Dermis blood vessel endothelial cell (primary cell): ENCODE measurements at regions not wholly inside any gene's neighbourhood (a gene's known extent, or its start where the extent isn't known, plus 50 kb on each side); places are given as distances from the start of the nearest gene placed in this dataset.
"Not testable (repeated sequence)": the region's sequence is repeated elsewhere in the genome, so short reads cannot be mapped to it uniquely, and the experiment has no call there.

Experiments
- DNase-seq: peaks from one replicate; pipeline ENCODE4 v3.0.0; 2010

DNA sequence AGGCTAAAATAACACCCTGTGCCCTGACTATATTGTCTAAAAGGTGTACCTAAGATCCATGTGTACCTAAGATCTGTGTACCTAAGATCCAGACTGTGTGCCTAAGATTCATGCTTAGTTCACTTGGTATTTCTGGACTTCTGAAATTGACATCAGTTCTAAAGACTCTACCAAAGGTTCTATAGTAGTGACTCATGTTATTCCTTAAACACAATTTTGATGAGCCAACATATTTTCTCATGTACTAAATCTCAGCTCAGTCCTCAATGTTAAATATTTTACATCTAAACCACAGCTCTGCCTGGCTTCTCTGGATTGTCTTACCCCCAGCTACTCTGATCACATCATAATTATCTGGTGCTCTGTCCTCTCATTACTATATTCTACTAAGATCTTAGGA, 802.3 kb upstream of the SORCS1 start:
- DNase-seq, result no peak

DNA sequence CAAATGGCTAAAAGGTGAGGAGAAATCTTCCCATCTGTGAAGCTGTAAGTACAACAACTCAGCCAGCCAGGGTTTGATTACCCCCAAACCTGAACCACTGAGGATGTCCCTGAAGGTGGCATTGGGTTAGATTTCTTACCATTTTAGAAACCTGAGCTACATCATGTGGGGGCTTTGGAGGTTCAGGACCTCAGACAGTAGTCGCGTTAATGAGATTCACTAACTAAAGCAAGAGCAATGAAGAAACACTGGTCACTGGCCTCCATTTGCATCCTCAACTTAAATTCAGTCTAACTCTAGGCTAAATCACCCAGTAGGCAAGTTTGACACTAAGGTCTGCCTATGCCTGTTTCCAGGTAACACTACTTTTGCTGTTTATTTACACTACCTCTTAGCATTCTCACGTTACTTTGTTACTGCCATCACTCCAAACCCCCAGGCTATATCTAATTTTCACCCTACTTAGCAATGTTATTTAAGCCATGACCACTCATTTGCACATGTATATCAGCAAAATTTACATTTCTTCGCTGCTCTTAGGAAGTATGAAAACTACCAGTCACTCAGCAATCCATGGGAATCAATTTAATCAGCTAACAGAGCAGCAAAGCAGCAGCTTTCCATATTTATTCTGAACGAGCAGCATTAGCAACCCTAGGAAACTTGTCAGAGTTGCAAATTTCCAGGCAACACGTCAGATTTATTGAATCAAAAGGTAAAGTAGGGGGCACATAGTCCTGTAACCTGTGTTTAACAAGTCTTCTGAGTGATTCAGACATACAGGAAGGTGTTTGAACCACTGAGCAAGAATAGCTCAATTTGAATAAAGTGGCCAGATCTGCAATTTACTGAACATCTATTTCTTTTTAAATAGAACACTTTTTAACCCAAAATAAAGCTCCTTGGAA, 788.4 kb upstream of the SORCS1 start:
- no peak for DNase-seq

DNA sequence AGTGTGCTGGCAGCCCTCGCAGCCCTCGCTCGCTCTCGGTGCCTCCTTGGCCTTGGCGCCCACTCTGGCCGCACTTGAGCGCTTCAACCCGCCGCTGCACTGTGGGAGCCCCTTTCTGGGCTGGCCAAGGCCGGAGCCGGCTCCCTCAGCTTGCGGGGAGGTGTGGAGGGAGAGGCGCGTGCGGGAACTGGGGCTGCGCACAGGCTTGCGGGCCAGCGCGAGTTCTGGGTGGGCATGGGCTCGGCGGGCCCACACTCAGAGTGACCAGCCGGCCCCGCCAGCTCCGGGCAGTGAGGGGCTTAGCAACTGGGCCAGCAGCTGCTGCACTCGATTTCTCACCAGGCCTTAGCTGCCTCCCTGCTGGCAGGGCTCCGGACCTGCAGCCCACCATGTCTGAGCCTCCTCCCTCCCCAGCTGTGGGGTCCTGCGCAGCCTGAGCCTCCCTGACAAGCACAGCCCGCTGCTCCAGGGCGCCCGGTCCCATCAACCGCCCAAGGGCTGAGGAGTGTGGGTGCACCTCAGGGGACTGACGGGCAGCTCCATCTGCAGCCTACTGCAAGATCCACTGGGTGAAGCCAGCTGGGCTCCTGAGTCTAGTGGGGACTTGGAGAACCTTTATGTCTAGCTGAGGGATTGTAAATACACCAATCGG, 786.0 kb upstream of the SORCS1 start:
- DNase-seq, result not testable (repeated sequence)

DNA sequence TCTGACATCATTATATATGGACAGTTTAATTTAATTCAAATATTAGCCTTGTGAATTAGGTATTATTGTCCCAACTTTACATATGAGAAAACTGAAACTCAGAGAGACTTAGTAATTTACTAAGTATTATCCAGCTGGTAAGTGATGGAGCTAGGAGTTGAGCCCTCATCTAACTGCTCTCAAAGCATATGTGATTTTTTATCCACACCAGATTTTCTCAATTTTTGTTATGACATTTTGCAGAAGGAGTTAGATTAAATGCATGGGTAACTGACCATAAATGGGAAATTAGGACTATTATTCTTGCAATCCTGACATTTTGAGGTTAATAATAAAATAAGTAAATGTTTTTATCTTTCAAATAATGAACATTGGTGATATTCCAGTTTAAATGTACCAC, 778.3 kb upstream of the SORCS1 start:
- DNase-seq, result no peak

DNA sequence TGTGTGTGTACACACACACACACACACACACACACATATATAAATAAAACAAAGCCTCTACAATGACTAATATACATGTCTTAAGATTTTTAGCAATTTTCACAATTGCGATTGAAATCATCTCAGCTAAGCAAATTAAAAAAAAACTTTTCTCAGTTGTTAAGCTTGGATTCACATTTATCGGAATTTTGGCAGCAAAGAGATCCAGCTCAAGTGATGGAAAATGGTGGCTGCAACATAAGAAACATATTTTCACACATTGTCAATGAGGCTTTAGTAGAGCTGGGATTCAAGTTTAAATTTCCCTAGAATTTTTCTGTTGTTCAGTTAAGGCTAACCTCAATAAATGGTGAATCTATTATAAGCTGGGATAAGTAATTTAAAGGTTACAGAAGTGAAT, 768.6 kb upstream of the SORCS1 start:
- no peak for DNase-seq

DNA sequence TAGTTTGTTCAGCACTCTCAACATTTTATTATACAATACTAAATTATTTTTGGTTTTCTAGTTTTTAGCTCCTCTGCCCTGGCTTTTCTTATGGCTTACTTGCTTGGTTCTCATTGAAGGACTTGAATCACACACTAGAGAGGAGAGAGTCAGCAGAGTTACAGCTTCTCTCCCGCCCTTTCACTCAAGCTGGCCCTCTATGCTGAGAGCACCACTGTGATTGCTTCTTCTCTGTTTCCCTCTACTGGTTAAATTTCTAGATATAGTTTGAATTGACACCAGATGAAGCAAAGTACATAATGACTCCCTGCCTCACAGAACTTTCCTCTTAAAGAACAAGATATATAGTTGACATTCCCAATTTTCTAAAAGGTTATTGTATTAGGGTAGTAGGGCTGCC, 767.3 kb upstream of the SORCS1 start:
- DNase-seq, result no peak

- no peak for DNase-seq
Measured at GRCh38 chr10:107930037-107930436, 765.5 kb upstream of the SORCS1 start.

DNA sequence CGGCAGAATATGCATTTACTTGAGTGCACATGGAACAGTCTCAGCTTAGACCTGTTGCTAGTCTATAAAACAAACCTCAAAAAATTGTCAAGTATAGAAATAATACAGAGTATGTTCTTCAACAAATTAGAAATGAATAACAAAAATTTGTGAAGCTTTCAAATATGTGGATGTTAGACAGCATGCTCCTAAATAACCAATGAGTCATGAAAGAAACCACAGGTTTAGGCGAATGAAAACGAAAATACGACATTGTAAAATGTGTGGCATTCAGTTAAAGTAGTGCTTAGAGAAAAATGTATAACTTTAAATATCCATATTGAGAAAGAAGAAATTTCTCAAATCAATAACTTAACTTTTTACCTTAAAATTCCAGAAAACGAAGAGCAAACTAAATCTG, 760.0 kb upstream of the SORCS1 start:
- no peak for DNase-seq

GRCh38 chr10:107919626-107920235, 755.2 kb upstream of the SORCS1 start:
- DNase-seq, result no peak

GRCh38 chr10:107918171-107918570, 753.7 kb upstream of the SORCS1 start:
- DNase-seq, result no peak

GRCh38 chr10:107915215-107915610, 750.7 kb upstream of the SORCS1 start:
- DNase-seq, result no peak

DNA sequence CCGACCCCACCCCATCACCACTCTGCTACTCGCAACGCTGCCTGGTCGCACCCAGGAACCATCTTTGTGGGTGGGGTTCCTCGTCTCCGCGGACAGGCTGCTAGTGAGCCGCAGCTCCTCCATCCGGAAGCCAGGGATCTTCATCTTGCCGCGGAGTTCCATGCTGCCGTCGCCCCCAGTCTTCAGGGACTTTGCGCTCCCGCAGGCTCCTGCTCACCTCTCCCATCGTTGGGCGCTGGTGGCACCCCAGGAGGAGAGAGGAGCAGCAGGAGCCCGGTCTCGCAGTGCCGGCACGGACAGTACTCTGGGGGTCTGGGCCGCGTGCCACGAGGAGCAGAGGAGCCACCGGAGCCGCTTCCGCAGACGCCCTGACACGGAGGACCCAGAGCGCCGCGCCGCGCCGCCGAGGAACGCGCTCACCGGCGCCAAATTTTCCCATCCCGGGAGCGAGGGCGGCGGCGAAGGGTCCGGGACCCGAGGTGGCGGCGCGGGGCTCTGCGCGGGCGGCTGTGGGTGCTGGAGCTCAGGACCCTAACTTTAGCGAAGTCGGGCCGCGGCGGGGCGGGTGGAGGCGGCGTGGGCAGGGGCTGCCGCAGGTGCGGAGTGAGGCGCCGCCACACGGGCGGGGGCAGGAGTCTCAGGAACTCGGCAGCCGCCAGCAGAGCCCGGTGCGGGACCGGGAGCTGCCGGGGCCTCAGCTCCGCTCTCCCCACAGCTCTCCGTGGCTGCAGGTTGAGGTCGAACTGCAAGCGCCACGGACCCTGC, 750.1 kb upstream of the SORCS1 start:
- DNase-seq, result no peak

GRCh38 chr10:107913317-107914294, 749.1 kb upstream of the SORCS1 start:
- no peak for DNase-seq

GRCh38 chr10:107901076-107901475, 736.6 kb upstream of the SORCS1 start:
- DNase-seq, result no peak

GRCh38 chr10:107900131-107900530, 735.6 kb upstream of the SORCS1 start:
- no peak for DNase-seq

DNA sequence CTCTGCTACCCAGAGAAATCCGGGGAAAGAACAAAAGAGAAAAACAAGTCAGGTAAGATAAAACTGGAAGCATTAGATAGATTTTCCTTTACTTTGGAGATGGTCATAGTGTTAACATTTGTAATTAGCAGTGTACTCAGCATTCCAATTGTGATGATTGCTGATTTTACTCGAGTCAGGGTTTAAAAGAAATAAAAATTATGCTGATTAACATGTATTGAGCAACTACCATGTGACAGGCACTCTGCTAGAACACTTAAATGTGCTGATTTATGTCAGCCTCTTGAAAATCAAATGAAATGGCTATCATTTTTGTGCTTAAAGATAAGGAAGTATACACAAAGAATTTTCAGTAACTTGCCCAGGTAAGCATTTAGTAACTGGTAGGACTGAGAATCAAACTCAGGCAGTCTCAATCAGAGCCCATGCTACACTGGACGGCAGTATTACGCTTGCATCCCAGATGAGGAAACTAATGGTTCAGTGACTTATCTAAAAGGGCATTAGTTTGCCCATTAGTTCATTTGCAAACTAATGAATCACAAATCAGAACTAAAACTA, 735.1 kb upstream of the SORCS1 start:
- no peak for DNase-seq

DNA sequence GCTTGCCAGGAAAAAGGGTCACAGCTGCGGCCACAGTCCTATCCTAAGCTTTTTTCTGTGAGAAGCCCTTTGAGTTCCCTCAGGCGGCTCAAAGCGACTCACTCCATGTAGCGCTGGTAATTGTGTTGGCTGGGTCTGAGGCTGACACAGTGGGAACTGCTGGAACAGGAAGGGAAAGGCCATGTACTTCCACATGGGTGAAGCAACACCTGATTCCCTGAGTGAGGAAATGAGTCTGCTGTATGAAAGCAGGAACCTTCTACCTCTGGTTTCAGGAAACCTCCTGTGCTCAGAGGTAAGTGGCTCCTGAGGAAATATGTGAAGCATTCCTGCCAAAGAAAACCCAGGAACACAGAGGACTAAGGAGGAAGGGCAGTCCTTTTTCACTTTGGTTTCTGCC, 734.6 kb upstream of the SORCS1 start:
- DNase-seq, result no peak

DNA sequence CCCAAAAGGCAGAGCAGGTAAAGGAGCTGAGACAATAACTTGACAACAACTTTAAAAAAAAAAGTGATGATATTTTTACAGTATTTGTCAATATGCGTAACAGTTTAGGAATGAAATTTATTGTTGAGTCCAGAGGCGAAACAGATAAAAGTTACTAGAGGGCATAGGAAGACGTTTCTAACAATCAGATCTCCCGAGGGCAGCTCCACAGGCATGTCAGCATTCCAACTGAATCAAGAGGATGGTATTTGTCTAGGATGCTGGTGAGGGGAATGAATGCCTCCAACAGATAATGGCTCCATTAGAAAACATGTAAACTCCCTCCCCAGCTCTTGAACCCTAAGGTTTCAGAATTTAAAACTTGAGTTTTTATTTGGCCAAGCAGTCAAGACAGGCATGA, 733.9 kb upstream of the SORCS1 start:
- DNase-seq, result no peak

DNA sequence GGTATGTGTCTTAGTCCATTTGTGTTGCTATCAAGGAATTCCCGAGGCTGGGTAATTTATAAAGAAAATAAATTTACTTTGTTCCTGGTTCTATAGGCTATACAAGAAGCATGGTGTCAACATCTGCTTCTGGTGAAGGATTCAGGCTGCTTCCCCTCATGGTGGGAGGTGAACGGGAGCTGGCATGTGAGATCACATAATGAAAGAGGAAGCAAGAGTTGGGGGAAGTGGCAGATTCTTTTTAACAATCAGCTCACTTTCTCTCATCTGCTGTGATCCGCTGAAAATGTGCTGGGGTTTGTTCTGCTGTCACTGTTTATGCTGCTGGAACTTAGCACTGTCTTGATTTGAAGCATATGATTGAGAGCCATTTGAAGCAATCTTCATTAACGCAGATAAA, 730.0 kb upstream of the SORCS1 start:
- no peak for DNase-seq

GRCh38 chr10:107889105-107889504, 724.6 kb upstream of the SORCS1 start:
- DNase-seq, result no peak

DNA sequence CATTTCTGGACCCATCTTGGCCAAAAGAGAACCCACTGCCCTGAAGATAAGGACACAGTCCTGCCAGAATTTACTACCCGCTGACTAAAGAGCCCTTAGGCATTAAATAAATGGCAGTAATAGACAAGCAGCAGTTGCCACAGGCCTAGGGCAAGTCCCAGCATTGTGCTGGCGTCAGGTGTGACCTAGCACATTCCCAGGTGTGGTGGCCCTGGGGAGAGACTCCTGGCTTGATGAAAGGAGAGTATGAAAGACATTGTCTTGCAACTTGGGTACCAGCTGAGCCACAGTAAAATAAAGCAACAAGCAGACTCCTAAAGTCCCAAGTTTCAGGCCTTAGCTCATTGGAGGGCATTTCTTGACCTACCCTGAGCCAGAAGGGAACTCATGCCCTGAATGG, 715.7 kb upstream of the SORCS1 start:
- DNase-seq, result no peak

- DNase-seq, result no peak
Measured at GRCh38 chr10:107873007-107873406, 708.5 kb upstream of the SORCS1 start.
